ENCODE measurements at regions not wholly inside any gene's neighbourhood (a gene's known extent, or its start where the extent isn't known, plus 50 kb on each side); places are given as distances from the start of the nearest gene placed in this dataset.
"Not testable (repeated sequence)": the region's sequence is repeated elsewhere in the genome, so short reads cannot be mapped to it uniquely, and the experiment has no call there.

- in situ Hi-C loops (cut with HindIII; ENCODE audit: low pct_unique_long_range_greater_than_20kb, low sequenced_read_pairs): no loop called here
- DNase-seq (ENCODE audit: low read depth in 1 of 2, low spot score in 1 of 2): peak in 1 of 2 experiments; percentile 62
- TF ChIP-seq JUND (IDR thresholded peaks at IDR 0.05; ENCODE audit: low read depth): no peak
Measured at GRCh38 chr11:87722756-87723565, 452.3 kb downstream of the RAB38 start.

GRCh38 chr11:87719326-87720073 is 455.7 kb downstream of the RAB38 start:
- TF ChIP-seq JUND (IDR thresholded peaks at IDR 0.05; ENCODE audit: low read depth): no peak
- no peak for DNase-seq (ENCODE audit: low read depth in 1 of 2, low spot score in 1 of 2)
- in situ Hi-C loops (cut with HindIII; ENCODE audit: low pct_unique_long_range_greater_than_20kb, low sequenced_read_pairs): no loop called here

- TF ChIP-seq JUND (IDR thresholded peaks at IDR 0.05; ENCODE audit: low read depth): no peak
- in situ Hi-C loops (cut with HindIII; ENCODE audit: low pct_unique_long_range_greater_than_20kb, low sequenced_read_pairs): no loop called here
- DNase-seq (ENCODE audit: low read depth in 1 of 2, low spot score in 1 of 2): no peak
Measured at GRCh38 chr11:87712802-87713202, 462.4 kb downstream of the RAB38 start.

- in situ Hi-C loops (cut with HindIII; ENCODE audit: low pct_unique_long_range_greater_than_20kb, low sequenced_read_pairs): no loop called here
- no peak for TF ChIP-seq JUND (IDR thresholded peaks at IDR 0.05; ENCODE audit: low read depth)
- DNase-seq (ENCODE audit: low read depth in 1 of 2, low spot score in 1 of 2): no peak
Measured at GRCh38 chr11:87712391-87712790, 462.9 kb downstream of the RAB38 start.

- DNase-seq (ENCODE audit: low read depth in 1 of 2, low spot score in 1 of 2); in situ Hi-C loops (cut with HindIII; ENCODE audit: low pct_unique_long_range_greater_than_20kb, low sequenced_read_pairs): not testable (repeated sequence)
Measured at GRCh38 chr11:87703589-87703988, 471.7 kb downstream of the RAB38 start.

GRCh38 chr11:87675993-87676392 is 499.2 kb downstream of the RAB38 start:
- DNase-seq (ENCODE audit: low read depth in 1 of 2, low spot score in 1 of 2): no peak
- in situ Hi-C loops (cut with HindIII; ENCODE audit: low pct_unique_long_range_greater_than_20kb, low sequenced_read_pairs): no loop called here

GRCh38 chr11:87666730-87667129 is 508.5 kb downstream of the RAB38 start:
- no peak for TF ChIP-seq JUND (IDR thresholded peaks at IDR 0.05; ENCODE audit: low read depth)
- DNase-seq (ENCODE audit: low read depth in 1 of 2, low spot score in 1 of 2): no peak
- in situ Hi-C loops (cut with HindIII; ENCODE audit: low pct_unique_long_range_greater_than_20kb, low sequenced_read_pairs): no loop called here

More at GRCh38 chr11:87675993-87676392, 499.2 kb downstream of the RAB38 start:
- TF ChIP-seq JUND (IDR thresholded peaks at IDR 0.05; ENCODE audit: low read depth): no peak

- DNase-seq (ENCODE audit: low read depth in 1 of 2, low spot score in 1 of 2): no peak
- in situ Hi-C loops (cut with HindIII; ENCODE audit: low pct_unique_long_range_greater_than_20kb, low sequenced_read_pairs): no loop called here
- TF ChIP-seq JUND (IDR thresholded peaks at IDR 0.05; ENCODE audit: low read depth): no peak
Measured at GRCh38 chr11:87662287-87662686, 513.0 kb downstream of the RAB38 start.

GRCh38 chr11:87660926-87661660 is 514.1 kb downstream of the RAB38 start:
- no peak for DNase-seq (ENCODE audit: low read depth in 1 of 2, low spot score in 1 of 2)
- TF ChIP-seq JUND (IDR thresholded peaks at IDR 0.05; ENCODE audit: low read depth): no peak
- in situ Hi-C loops (cut with HindIII; ENCODE audit: low pct_unique_long_range_greater_than_20kb, low sequenced_read_pairs): no loop called here

GRCh38 chr11:87659807-87660206 is 515.4 kb downstream of the RAB38 start:
- in situ Hi-C loops (cut with HindIII; ENCODE audit: low pct_unique_long_range_greater_than_20kb, low sequenced_read_pairs): no loop called here

GRCh38 chr11:87645626-87646025 is 529.6 kb downstream of the RAB38 start:
- in situ Hi-C loops (cut with HindIII; ENCODE audit: low pct_unique_long_range_greater_than_20kb, low sequenced_read_pairs): no loop called here

More at GRCh38 chr11:87659807-87660206, 515.4 kb downstream of the RAB38 start:
- no peak for DNase-seq (ENCODE audit: low read depth in 1 of 2, low spot score in 1 of 2)
- TF ChIP-seq JUND (IDR thresholded peaks at IDR 0.05; ENCODE audit: low read depth): no peak

GRCh38 chr11:87639753-87640364 is 535.4 kb downstream of the RAB38 start:
- TF ChIP-seq JUND (IDR thresholded peaks at IDR 0.05; ENCODE audit: low read depth): no peak
- no peak for DNase-seq (ENCODE audit: low read depth in 1 of 2, low spot score in 1 of 2)
- in situ Hi-C loops (cut with HindIII; ENCODE audit: low pct_unique_long_range_greater_than_20kb, low sequenced_read_pairs): no loop called here

More at GRCh38 chr11:87645626-87646025, 529.6 kb downstream of the RAB38 start:
- DNase-seq (ENCODE audit: low read depth in 1 of 2, low spot score in 1 of 2): no peak
- TF ChIP-seq JUND (IDR thresholded peaks at IDR 0.05; ENCODE audit: low read depth): no peak
